IMR-90 (cell line): ENCODE measurements at regions not wholly inside any gene's neighbourhood (a gene's known extent, or its start where the extent isn't known, plus 50 kb on each side); places are given as distances from the start of the nearest gene placed in this dataset.

ENCODE experiments used
- ATAC-seq: fragments of 200-7000 bp; cut with Tn5 transposase; 2 replicates; pipeline ENCODE4 v1.9.1; 2020; ENCODE audit warnings: low read depth, mild to moderate bottlenecking, moderate library complexity
- BruUV-seq: library from RNA; stranded (reverse); fragments of 400-500 nt; replicated peaks from 2 replicates; lab custom pipeline; 2021; lab: Mats Ljungman, UMichigan
- CTCF ChIA-PET: fragments of 300-600 bp; formaldehyde crosslinking; extraction: SDS; loops from one replicate; lab custom pipeline; 2021; ENCODE audit warnings: antibody characterized with exemption; lab: Yijun Ruan, JAX
- POLR2A ChIA-PET: fragments of 300-600 bp; sonication (Branson Sonifier 250); formaldehyde crosslinking; loops from one replicate; lab custom pipeline; 2022; ENCODE audit warnings: antibody characterized with exemption; ENCODE audit not compliant: unreplicated experiment; lab: Charles Lee
- DNase-seq: peaks from one replicate; pipeline ENCODE4 v3.0.0; 2013
- H2AFZ ChIP-seq: replicated peaks from 2 replicates; pipeline ENCODE3; 2013; ENCODE audit warnings: low read length, mild to moderate bottlenecking; ENCODE audit not compliant: poor library complexity
- H2AK5ac ChIP-seq: 2 replicates; pipeline ENCODE4 v1.6.1; 2013; ENCODE audit warnings: low read depth, low read length, inconsistent platforms
- H2AK9ac ChIP-seq: replicated peaks from 2 replicates; pipeline ENCODE3; 2013; ENCODE audit warnings: mild to moderate bottlenecking, low read depth, low read length, moderate library complexity; ENCODE audit not compliant: poor library complexity
- H2BK120ac ChIP-seq: 2 replicates; pipeline ENCODE4 v1.6.1; 2013; ENCODE audit warnings: low read depth, low read length, inconsistent platforms
- H2BK15ac ChIP-seq: 3 replicates; pipeline ENCODE4 v1.6.1; 2013; ENCODE audit warnings: low read depth, low read length, inconsistent platforms
- H2BK20ac ChIP-seq: 2 replicates; pipeline ENCODE4 v1.6.1; 2013; ENCODE audit warnings: low read depth, mild to moderate bottlenecking, inconsistent platforms, low read length, moderate library complexity
- H2BK5ac ChIP-seq: 2 replicates; pipeline ENCODE4 v1.6.1; 2013; ENCODE audit warnings: mild to moderate bottlenecking, low read depth, low read length, inconsistent platforms; ENCODE audit not compliant: poor library complexity, severe bottlenecking
- H3K14ac ChIP-seq: replicated peaks from 2 replicates; pipeline ENCODE4 v1.6.1; 2013; ENCODE audit warnings: low read depth, low read length, inconsistent platforms
- H3K18ac ChIP-seq: 2 replicates; pipeline ENCODE4 v1.6.1; 2013; ENCODE audit warnings: low read depth, low read length, control low read depth
- H3K23ac ChIP-seq: 2 replicates; pipeline ENCODE4 v1.6.1; 2013; ENCODE audit warnings: low read depth, low read length, inconsistent platforms
- H3K27ac ChIP-seq: 2 replicates; pipeline ENCODE4 v1.5.1; 2013; ENCODE audit warnings: mild to moderate bottlenecking, control low read depth, low read length; ENCODE audit not compliant: insufficient read depth
- H3K27me3 ChIP-seq: 2 replicates; pipeline ENCODE4 v1.6.1; 2013; ENCODE audit warnings: low read length; ENCODE audit not compliant: control insufficient read depth, insufficient read depth
- H3K36me3 ChIP-seq: 2 replicates; pipeline ENCODE4 v1.6.1; 2013; ENCODE audit warnings: low read length, mixed read lengths; ENCODE audit not compliant: control insufficient read depth, insufficient read depth
- H3K4ac ChIP-seq: 2 replicates; pipeline ENCODE4 v1.6.1; 2013; ENCODE audit warnings: low read depth, low read length, inconsistent platforms
- H3K4me1 ChIP-seq: 2 replicates; pipeline ENCODE4 v1.6.1; 2013; ENCODE audit warnings: low read length, mixed read lengths; ENCODE audit not compliant: control insufficient read depth, insufficient read depth
- H3K4me2 ChIP-seq: 2 replicates; pipeline ENCODE4 v1.6.1; 2013; ENCODE audit warnings: low read depth, mild to moderate bottlenecking, control low read depth, low read length, moderate library complexity
- H3K4me3 ChIP-seq: 2 replicates; pipeline ENCODE4 v1.5.1; 2013; ENCODE audit warnings: low read depth, mild to moderate bottlenecking, control low read depth, low read length, moderate library complexity; ENCODE audit not compliant: insufficient read depth
- H3K56ac ChIP-seq: 2 replicates; pipeline ENCODE4 v1.6.1; 2013; ENCODE audit warnings: low read length, inconsistent platforms; ENCODE audit not compliant: insufficient read depth; ENCODE audit errors: extremely low read depth
- H3K79me1 ChIP-seq, 2 experiments: 2 replicates each; pipeline ENCODE4 v1.6.1; 2013; ENCODE audit warnings: low read length in 2 of 2, inconsistent platforms in 1 of 2, low read depth in 1 of 2
- H3K9ac ChIP-seq: 2 replicates; pipeline ENCODE4 v1.6.1; 2013; ENCODE audit warnings: low read depth, low read length, control low read depth
- H3K9me1 ChIP-seq: 2 replicates; pipeline ENCODE4 v1.6.1; 2013; ENCODE audit warnings: low read length, inconsistent platforms; ENCODE audit not compliant: insufficient read depth
- H3K9me3 ChIP-seq: 2 replicates; pipeline ENCODE4 v1.6.1; 2013; ENCODE audit warnings: low read length; ENCODE audit not compliant: control insufficient read depth, insufficient read depth
- H4K20me1 ChIP-seq: 2 replicates; pipeline ENCODE4 v1.6.1; 2013; ENCODE audit warnings: low read length, inconsistent platforms; ENCODE audit not compliant: insufficient read depth
- H4K5ac ChIP-seq: 2 replicates; pipeline ENCODE4 v1.6.1; 2013; ENCODE audit warnings: mild to moderate bottlenecking, low read depth, low read length, control low read depth
- H4K8ac ChIP-seq, 2 experiments: 2 replicates each; pipeline ENCODE4 v1.6.1; 2013; ENCODE audit warnings: low read depth in 2 of 2, low read length in 2 of 2, control low read depth in 1 of 2, inconsistent platforms in 1 of 2
- H4K91ac ChIP-seq: 2 replicates; pipeline ENCODE4 v1.6.1; 2013; ENCODE audit warnings: low read depth, low read length, inconsistent platforms; ENCODE audit not compliant: insufficient read depth
- BHLHE40 ChIP-seq: fragments of 150-350 bp; IDR thresholded peaks from 2 replicates; pipeline ENCODE4 v1.6.1; 2016; ENCODE audit warnings: mild to moderate bottlenecking, low read depth, low read length
- RAD21 ChIP-seq: IDR thresholded peaks from 2 replicates; pipeline ENCODE4 v1.6.1; 2012; ENCODE audit warnings: low read length, improper control_type of control experiment
- RCOR1 ChIP-seq: IDR thresholded peaks from 2 replicates; pipeline ENCODE4 v1.6.1; 2012; ENCODE audit warnings: mild to moderate bottlenecking, low read length, improper control_type of control experiment; ENCODE audit not compliant: insufficient replicate concordance
- WGBS, 2 experiments: methylation state at CpG; one replicate each; pipeline versions ENCODE4 v1.1.5 to v1.1.7; 2013; ENCODE audit warnings: missing lambda C conversion rate in 2 of 2; ENCODE audit not compliant: insufficient read length in 1 of 2; ENCODE audit errors: extremely low coverage in 2 of 2; 5-methylcytosine and 5-hydroxymethylcytosine counted together
- dilution Hi-C: fragments of 300-500 bp; cut with HindIII; formaldehyde crosslinking; loops from one replicate; pipeline ENCODE4 v1.14.3; 2018; ENCODE audit warnings: low sequenced_read_pairs; ENCODE audit not compliant: unreplicated experiment
- in situ Hi-C: fragments of 300-500 bp; cut with MboI; formaldehyde crosslinking; loops from 3 replicates; pipeline ENCODE4 v1.14.3; 2019; ENCODE audit warnings: low sequenced_read_pairs, inconsistent platforms, mixed read lengths
- intact Hi-C: fragments of 100-400 bp; cut with micrococcal nuclease; formaldehyde crosslinking; loops from 2 replicates; pipeline ENCODE4 v1.10.0; 2022

GRCh38 chr2:236916651-236917050 lies 169.0 kb upstream of the COPS8 start:
- Histone ChIP-seq H4K5ac (no peak overlapping the region), H3K79me1 (no peaks in the 10 kb centered on the region), H3K14ac (no peak overlapping the region), H3K9me3 (no peaks in the 10 kb centered on the region), H2AK9ac (no peak overlapping the region), H4K8ac (no peak overlapping the region), H3K4ac (no peak overlapping the region), H2BK15ac (no peak overlapping the region), H3K27me3 (peaks cover 18% of the 10 kb centered on the region), H3K9ac (no peak overlapping the region), H3K4me2 (no peak overlapping the region), H2AFZ (no peak overlapping the region), H2BK20ac (no peak overlapping the region), H3K36me3 (no peaks in the 10 kb centered on the region), H2BK120ac (no peak overlapping the region), H4K20me1 (no peaks in the 10 kb centered on the region), H3K4me1 (no peaks in the 10 kb centered on the region), H3K4me3 (no peak overlapping the region), H3K23ac (no peak overlapping the region), H3K27ac (no peak overlapping the region), H2AK5ac (no peak overlapping the region), H3K56ac (no peak overlapping the region), H3K18ac (no peak overlapping the region), H4K91ac (no peak overlapping the region), H3K9me1 (no peaks in the 10 kb centered on the region), H2BK5ac (no peak overlapping the region)
- intact Hi-C loops (no loop called here), dilution Hi-C loops (no loop called here), in situ Hi-C loops (no loop called here)
- POLR2A ChIA-PET, result no interaction called here
- TF ChIP-seq RAD21 (no peak), RCOR1 (no peak), BHLHE40 (no peak)
- BruUV-seq, result no TSS peak
- CTCF ChIA-PET, result no interaction called here
- no peak for ATAC-seq
- DNase-seq, result no peak
- WGBS, 2 experiments, result no CpG with 5 or more reads among the region's 4 CpGs
